ENCODE measurements at regions not wholly inside any gene's neighbourhood (a gene's known extent, or its start where the extent isn't known, plus 50 kb on each side); places are given as distances from the start of the nearest gene placed in this dataset.

DNA sequence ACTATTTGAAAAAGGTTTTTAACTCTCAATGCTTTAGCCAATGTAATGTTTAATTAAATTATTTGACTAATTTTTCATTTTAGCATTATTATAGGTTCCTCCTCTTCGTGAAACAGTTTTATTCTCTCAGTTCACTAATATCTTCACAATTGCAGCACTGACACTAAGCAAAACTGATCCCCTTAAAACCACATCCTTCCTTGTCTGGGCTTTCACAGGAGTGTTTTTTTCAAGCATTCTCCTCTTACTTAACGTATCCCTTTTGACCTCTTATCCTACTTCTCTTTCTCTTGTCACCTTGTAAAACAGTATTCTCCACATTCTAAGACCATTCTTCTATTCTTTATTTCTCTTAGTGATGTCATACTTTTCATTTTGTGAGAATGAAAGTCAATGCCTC is 112.8 kb downstream of the DSC3 start:
- Histone ChIP-seq H3K27ac (ENCODE audit: low read depth) (no peak overlapping the region), H3K4me1 (ENCODE audit: insufficient read depth) (no peaks in the 10 kb centered on the region), H3K36me3 (ENCODE audit: insufficient read depth) (no peaks in the 10 kb centered on the region), H3K4me3 (ENCODE audit: low read depth, low read length) (no peak overlapping the region)
- 57% methylated on average over 2 of the region's 2 CpGs for WGBS
- DNase-seq (ENCODE audit: extremely low spot score): no peak

DNA sequence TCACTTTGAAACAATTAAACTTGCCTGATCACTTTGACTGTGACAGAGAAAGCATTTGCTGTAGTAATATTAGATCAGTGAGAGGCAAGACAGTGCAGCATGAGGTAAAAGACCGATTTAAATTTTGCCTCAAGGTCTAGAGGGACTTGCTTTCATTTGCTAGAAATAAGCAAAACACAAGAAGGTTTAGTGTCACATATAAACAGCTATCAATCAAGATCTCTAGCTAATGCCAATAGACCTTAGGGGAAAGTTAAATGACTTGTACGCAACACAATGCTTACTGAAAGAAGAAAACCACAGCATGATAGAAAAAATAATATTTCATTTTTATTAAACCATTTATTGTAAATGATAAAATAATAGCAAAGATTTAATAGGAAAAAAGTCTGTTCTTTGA is 113.5 kb downstream of the DSC3 start:
- no peak for DNase-seq (ENCODE audit: extremely low spot score)
- H3K36me3 ChIP-seq (ENCODE audit: insufficient read depth): no peaks in the 10 kb centered on the region
- no peak overlapping the region for H3K27ac ChIP-seq (ENCODE audit: low read depth)
- H3K4me1 ChIP-seq (ENCODE audit: insufficient read depth): no peaks in the 10 kb centered on the region
- no peak overlapping the region for H3K4me3 ChIP-seq (ENCODE audit: low read depth, low read length)
- WGBS: 82% methylated on average over 2 of the region's 2 CpGs

DNA sequence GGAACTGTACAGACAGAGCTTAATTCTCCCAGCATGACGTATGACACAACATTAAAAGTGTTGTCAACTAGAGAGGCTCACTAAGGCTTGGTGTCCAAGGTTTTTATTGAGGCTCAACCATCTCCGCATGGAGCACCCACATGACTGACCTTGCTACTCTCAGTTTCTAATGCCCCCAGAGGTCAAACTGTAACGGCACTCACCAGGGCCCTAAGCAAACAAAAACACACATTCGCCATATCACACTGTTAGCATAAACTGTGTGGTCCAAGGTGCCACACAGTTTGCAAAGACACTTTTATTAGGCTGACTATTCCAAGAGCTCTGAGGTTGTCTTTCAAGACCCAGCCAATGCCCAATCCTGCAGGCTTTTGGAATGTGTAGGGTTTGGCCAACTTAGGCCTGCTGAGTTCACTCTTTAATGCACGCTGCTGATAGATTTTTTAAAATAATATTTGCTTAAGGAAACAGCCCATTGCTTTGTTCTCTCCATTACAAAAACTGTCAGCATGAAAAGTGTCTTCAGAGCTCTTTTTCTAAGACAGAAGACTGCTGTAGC is 114.9 kb downstream of the DSC3 start:
- Histone ChIP-seq H3K4me1 (ENCODE audit: insufficient read depth) (no peaks in the 10 kb centered on the region), H3K27ac (ENCODE audit: low read depth) (no peak overlapping the region), H3K4me3 (ENCODE audit: low read depth, low read length) (no peak overlapping the region), H3K36me3 (ENCODE audit: insufficient read depth) (no peaks in the 10 kb centered on the region)
- WGBS: 61% methylated on average over 5 of the region's 5 CpGs
- DNase-seq (ENCODE audit: extremely low spot score): no peak

DNA sequence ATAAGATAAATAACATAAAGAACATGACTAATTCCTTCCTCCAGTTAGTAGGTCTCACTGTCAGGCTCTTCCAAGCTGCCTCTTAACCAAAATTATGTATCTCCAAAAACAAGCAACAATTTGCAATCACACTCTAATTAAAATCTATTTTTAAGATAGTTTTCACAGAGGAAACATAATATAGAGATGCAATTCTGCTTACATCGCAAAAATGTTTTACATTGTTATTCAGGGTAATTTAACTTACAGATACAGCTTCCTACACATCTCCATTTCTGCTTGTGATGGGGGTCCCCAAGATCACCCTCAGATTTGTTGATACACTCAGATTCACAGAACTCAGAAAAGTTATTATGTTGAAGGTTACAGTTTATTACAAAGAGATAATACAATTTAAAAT is 115.5 kb downstream of the DSC3 start:
- 98% methylated on average over 1 of the region's 1 CpG for WGBS
- H3K4me1 ChIP-seq (ENCODE audit: insufficient read depth): no peaks in the 10 kb centered on the region
- no peak for DNase-seq (ENCODE audit: extremely low spot score)
- H3K4me3 ChIP-seq (ENCODE audit: low read depth, low read length): no peak overlapping the region
- H3K27ac ChIP-seq (ENCODE audit: low read depth): no peak overlapping the region
- no peaks in the 10 kb centered on the region for H3K36me3 ChIP-seq (ENCODE audit: insufficient read depth)

DNA sequence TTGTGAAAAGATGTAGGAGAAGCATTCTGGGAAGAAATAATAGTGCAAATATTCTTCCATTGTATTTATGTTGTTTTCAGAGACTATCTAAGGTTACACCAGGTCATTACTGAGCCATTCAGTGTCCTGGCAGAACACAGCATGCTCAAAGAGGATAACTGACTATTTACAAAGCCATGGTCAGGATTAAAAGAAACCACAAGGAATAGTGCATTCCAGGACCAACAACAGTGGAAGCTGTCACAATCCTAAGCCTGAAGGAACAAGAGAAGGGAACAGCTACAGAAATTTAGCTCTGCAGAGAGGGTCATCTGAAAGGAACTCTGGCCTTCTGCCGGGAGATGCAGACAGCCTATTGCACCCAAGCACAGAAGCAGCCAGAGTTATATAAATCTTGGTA is 116.7 kb downstream of the DSC3 start:
- Histone ChIP-seq H3K4me1 (ENCODE audit: insufficient read depth) (no peaks in the 10 kb centered on the region), H3K36me3 (ENCODE audit: insufficient read depth) (no peaks in the 10 kb centered on the region), H3K27ac (ENCODE audit: low read depth) (no peak overlapping the region), H3K4me3 (ENCODE audit: low read depth, low read length) (no peak overlapping the region)
- 75% methylated on average over 1 of the region's 1 CpG for WGBS
- DNase-seq (ENCODE audit: extremely low spot score): no peak

DNA sequence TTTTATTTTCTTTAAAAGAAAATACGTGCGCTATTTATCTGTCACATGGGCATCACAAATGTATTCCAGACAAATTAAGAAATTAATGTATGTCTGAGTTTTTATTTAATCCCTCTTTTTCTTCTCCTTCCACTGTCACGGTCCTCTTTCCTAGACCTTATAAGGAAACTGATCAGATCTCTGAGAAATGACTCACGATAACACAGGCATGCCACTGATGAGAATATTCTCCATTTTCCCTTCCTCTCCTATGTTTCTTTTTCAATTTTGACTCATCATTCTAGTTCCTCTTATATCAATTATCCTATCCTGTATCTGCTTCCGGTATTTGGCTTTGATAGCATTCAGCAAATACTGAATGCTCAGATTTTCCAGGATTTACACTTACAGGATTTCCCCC is 121.8 kb downstream of the DSC3 start:
- no peak for DNase-seq (ENCODE audit: extremely low spot score)
- Histone ChIP-seq H3K4me1 (ENCODE audit: insufficient read depth) (no peaks in the 10 kb centered on the region), H3K4me3 (ENCODE audit: low read depth, low read length) (no peak overlapping the region), H3K27ac (ENCODE audit: low read depth) (no peak overlapping the region), H3K36me3 (ENCODE audit: insufficient read depth) (no peaks in the 10 kb centered on the region)
- WGBS: 83% methylated on average over 5 of the region's 5 CpGs

DNA sequence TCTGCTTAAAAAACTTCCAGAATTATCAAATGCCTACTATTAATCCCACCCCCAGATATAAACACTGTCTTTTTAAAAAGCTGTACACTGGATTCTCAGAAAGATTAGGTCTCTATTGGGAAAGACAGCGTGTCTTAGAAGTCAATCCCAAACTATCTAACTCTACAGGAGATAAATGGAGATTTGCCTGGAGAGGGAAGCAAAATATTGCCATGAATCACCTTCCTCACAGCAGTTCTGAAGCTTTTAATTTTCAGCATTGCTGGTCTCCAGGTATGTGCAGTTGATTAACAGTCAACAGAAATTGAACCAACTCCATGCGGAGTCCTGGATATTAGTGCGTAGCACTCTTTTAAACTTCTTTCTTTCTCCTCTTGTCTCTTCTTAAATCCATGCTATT is 122.2 kb downstream of the DSC3 start:
- no peak for DNase-seq (ENCODE audit: extremely low spot score)
- H3K27ac ChIP-seq (ENCODE audit: low read depth): no peak overlapping the region
- WGBS: 81% methylated on average over 3 of the region's 3 CpGs
- H3K4me3 ChIP-seq (ENCODE audit: low read depth, low read length): no peak overlapping the region
- H3K4me1 ChIP-seq (ENCODE audit: insufficient read depth): no peaks in the 10 kb centered on the region
- H3K36me3 ChIP-seq (ENCODE audit: insufficient read depth): no peaks in the 10 kb centered on the region

DNA sequence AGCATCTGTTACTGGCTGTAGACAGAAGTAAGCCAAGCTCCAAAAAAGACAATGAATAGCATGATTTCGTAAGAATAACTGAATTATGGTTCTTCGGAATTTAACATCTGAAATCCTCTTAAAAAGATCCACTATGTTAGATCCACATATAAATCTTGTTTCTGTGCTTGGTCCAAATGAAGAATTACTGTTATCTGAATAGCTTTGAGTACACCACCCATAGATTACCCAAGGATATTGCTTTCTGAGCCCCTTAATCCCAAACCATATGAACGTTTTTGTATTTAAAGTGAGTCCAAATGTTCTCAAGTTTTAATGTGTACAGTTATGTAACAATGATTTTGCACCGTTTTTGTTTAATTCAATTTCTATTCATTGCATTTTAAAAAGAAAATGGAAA is 124.9 kb downstream of the DSC3 start:
- no peak for DNase-seq (ENCODE audit: extremely low spot score)
- Histone ChIP-seq H3K27ac (ENCODE audit: low read depth) (no peak overlapping the region), H3K36me3 (ENCODE audit: insufficient read depth) (no peaks in the 10 kb centered on the region), H3K4me1 (ENCODE audit: insufficient read depth) (no peaks in the 10 kb centered on the region), H3K4me3 (ENCODE audit: low read depth, low read length) (no peak overlapping the region)
- WGBS: 26% methylated on average over 4 of the region's 4 CpGs

DNA sequence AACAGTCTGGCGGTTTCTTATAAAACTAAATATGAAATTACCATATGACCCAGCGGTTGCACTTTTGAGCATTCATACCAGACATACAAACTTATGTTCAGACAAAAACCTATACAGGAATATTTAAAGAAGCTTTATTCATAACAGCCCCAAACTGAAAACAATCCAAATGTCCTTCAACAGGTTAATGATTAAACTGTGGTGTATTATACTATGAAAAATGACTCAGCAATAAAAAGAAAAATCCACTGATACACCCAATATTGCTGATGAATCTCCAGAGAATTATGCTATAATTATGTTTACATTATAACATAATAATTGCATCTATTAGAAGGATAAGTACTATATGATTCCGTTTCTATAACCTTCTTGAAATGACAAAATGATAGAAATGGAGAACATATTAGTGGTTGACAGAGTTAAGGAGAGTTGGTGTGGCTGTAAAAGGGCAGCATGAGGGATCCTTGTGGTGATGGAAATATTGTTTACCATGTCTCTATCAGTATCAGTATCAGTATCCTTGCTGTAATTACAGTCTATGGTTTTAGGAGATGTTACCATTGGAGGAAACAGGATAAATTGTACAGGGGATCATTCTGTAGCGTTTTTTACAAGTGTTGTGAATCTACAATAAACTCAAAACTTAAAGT is 127.1 kb downstream of the DSC3 start:
- H3K36me3 ChIP-seq (ENCODE audit: insufficient read depth): no peaks in the 10 kb centered on the region
- DNase-seq (ENCODE audit: extremely low spot score): no peak
- H3K4me3 ChIP-seq (ENCODE audit: low read depth, low read length): no peak overlapping the region
- WGBS: 55% methylated on average over 4 of the region's 4 CpGs
- no peaks in the 10 kb centered on the region for H3K4me1 ChIP-seq (ENCODE audit: insufficient read depth)
- H3K27ac ChIP-seq (ENCODE audit: low read depth): no peak overlapping the region

DNA sequence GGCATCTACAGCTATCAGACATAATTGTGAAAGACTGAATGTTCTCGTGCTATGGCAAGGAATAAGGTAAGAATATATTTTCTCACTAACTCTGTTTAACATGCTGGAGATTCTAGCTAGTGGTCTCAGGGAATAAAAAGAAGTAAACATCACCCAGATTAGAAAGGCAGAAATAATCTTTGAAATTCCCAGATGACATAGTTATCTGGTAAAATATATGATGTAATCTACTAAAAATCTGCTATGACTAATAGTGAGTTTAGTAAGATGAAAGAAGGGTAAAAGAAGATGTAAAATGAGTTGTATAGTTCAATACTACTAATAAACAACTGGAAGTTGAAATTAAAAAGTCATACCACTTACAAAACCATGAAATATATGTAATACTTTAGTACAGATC is 134.2 kb downstream of the DSC3 start:
- no peaks in the 10 kb centered on the region for H3K36me3 ChIP-seq (ENCODE audit: insufficient read depth)
- no peaks in the 10 kb centered on the region for H3K4me1 ChIP-seq (ENCODE audit: insufficient read depth)
- H3K4me3 ChIP-seq (ENCODE audit: low read depth, low read length): no peak overlapping the region
- WGBS: 75% methylated on average over 1 of the region's 1 CpG
- no peak for DNase-seq (ENCODE audit: extremely low spot score)
- no peak overlapping the region for H3K27ac ChIP-seq (ENCODE audit: low read depth)

DNA sequence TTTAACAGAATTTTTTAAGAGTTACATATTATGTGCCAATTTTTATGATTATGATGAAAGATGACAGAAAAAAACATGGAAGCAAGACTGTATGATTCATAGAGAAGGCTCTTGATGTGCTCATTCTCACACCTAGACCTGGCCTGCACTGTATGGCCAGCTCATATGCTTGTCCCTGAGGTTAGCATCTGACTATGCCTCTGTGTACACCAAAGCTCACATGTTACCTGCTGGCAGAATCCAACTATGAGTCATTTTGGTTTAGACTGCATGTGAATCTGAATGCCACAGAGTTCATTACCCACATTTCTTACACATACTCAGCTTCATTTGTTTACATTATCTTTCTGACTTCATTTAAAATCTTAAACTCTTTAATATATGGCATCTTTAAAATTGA is 139.0 kb downstream of the DSC3 start:
- no peak overlapping the region for H3K27ac ChIP-seq (ENCODE audit: low read depth)
- no peaks in the 10 kb centered on the region for H3K4me1 ChIP-seq (ENCODE audit: insufficient read depth)
- DNase-seq (ENCODE audit: extremely low spot score): no peak
- H3K4me3 ChIP-seq (ENCODE audit: low read depth, low read length): no peak overlapping the region
- H3K36me3 ChIP-seq (ENCODE audit: insufficient read depth): no peaks in the 10 kb centered on the region

DNA sequence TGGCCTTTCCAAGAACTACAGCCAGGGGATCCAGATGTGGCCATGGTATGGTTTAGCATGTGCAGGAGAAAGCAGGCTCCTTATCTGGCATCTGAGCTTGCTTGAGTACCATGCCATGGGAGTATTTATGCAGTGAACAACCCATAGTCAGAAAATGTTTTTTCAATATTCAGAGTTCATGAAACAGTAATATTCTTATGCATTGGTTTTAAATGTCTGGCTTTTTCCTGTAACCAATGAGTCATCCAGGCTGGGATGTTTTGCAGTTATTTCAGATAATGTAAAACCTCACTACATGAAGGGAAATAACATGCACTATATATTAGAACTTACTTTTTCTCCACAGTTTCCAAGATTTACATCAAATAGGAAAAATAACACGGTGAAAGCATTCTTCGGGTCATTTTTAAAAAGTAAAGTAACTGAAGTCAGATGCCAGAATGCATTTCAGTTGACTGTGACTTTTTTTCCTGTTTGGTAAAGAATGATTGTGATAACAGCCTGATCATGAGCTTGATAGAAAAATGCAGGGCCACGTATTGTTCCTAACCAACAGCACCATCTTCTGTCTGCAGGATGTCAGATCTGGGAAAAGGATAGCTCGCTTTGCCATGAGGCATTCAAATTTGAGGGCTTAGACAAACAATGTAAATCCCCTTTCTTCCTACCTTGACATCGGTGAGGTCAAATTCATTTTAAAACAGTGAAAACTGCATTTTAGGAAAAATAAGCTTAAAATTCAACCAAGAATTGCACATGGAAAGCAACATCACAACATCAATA is 152.8 kb downstream of the DSC3 start:
- WGBS: 36% methylated on average over 5 of the region's 5 CpGs
- no peak for DNase-seq (ENCODE audit: extremely low spot score)
- H3K4me1 ChIP-seq (ENCODE audit: insufficient read depth): no peaks in the 10 kb centered on the region

DNA sequence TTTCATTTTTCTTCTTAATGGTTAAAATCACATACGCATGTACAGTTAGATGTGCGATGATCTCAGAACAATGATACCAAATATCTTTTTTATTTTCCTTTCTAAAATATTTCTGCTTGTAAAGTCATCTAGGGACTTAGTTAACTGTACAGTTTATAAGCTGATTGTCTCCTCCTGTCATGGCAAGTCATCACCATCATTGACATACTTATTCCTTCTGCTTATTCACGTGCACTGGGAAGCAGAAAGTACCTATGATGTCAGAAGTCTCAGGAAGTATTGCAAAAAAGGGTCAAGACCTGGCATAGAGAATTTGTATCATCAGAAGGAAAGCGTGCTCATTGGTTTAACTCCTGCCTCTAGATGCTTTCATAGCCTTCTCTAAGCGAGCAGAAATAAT is 154.2 kb downstream of the DSC3 start:
- H3K27ac ChIP-seq (ENCODE audit: low read depth): no peak overlapping the region

More for the DNA sequence above, 152.8 kb downstream of the DSC3 start:
- Histone ChIP-seq H3K36me3 (ENCODE audit: insufficient read depth) (no peaks in the 10 kb centered on the region), H3K4me3 (ENCODE audit: low read depth, low read length) (no peak overlapping the region), H3K27ac (ENCODE audit: low read depth) (no peak overlapping the region)

DNA sequence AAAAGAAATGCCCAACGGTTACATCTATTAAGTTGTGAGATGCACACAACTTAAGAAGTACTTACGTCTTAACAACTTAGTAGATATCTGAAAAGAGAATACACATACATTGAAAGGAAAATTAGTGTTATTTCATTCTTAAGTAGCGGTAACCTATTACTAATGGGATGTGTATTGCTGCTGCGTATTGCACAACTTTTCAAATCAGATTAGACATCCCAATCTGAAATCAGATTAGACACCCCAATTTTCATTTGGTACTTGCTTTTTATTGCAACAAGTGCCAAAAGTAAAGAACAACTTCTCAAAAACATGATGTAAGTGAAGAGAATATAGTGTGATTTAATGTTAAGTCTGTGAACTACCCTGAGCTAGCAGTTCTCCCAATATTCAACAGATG is 155.5 kb downstream of the DSC3 start:
- WGBS: 94% methylated on average over 4 of the region's 4 CpGs
- no peak for DNase-seq (ENCODE audit: extremely low spot score)
- H3K27ac ChIP-seq (ENCODE audit: low read depth): no peak overlapping the region
- no peaks in the 10 kb centered on the region for H3K36me3 ChIP-seq (ENCODE audit: insufficient read depth)
- H3K4me3 ChIP-seq (ENCODE audit: low read depth, low read length): no peak overlapping the region
- H3K4me1 ChIP-seq (ENCODE audit: insufficient read depth): no peaks in the 10 kb centered on the region

More for the DNA sequence above, 154.2 kb downstream of the DSC3 start:
- WGBS: 82% methylated on average over 5 of the region's 5 CpGs
- no peak overlapping the region for H3K4me3 ChIP-seq (ENCODE audit: low read depth, low read length)
- no peaks in the 10 kb centered on the region for H3K4me1 ChIP-seq (ENCODE audit: insufficient read depth)
- no peak for DNase-seq (ENCODE audit: extremely low spot score)
- no peaks in the 10 kb centered on the region for H3K36me3 ChIP-seq (ENCODE audit: insufficient read depth)
